PC-3 (cell line): ENCODE measurements at regions not wholly inside any gene's neighbourhood (a gene's known extent, or its start where the extent isn't known, plus 50 kb on each side); places are given as distances from the start of the nearest gene placed in this dataset.

Experiments used
- ATAC-seq: fragments of 200-7000 bp; cut with Tn5 transposase; 2 replicates; pipeline ENCODE4 v1.9.1; 2020; ENCODE audit warnings: mild to moderate bottlenecking, moderate library complexity
- BruUV-seq: library from RNA; stranded (reverse); fragments of 400-500 nt; replicated peaks from 2 replicates; lab custom pipeline; 2021; lab: Mats Ljungman, UMichigan
- CTCF ChIA-PET: fragments of 300-600 bp; sonication (Branson Sonifier 250); formaldehyde crosslinking; loops from one replicate; lab custom pipeline; 2022; ENCODE audit warnings: antibody characterized with exemption; lab: Charles Lee
- POLR2A ChIA-PET: fragments of 300-600 bp; sonication (Branson Sonifier 250); formaldehyde crosslinking; loops from one replicate; lab custom pipeline; 2022; ENCODE audit warnings: antibody characterized with exemption; ENCODE audit not compliant: unreplicated experiment; lab: Charles Lee
- DNase-seq: peaks from one replicate; pipeline ENCODE4 v3.0.0-alpha.2; 2015
- H2AFZ ChIP-seq: fragments of 300-600 bp; sonication (generic); 2 replicates; pipeline ENCODE4 v1.6.0; 2016; ENCODE audit warnings: antibody characterized with exemption, low read length
- H3F3A ChIP-seq: fragments of 300-600 bp; sonication (generic); one replicate; pipeline ENCODE4 v1.6.0; 2017; ENCODE audit warnings: antibody characterized with exemption, low read length, control low read depth, mild to moderate bottlenecking; ENCODE audit not compliant: unreplicated experiment
- H3K27ac ChIP-seq: fragments of 300-600 bp; sonication (generic); 2 replicates; pipeline ENCODE4 v1.5.1; 2016; ENCODE audit warnings: mild to moderate bottlenecking, low read length
- H3K27me3 ChIP-seq: fragments of 300-600 bp; sonication (generic); 2 replicates; pipeline ENCODE4 v1.6.1; 2016; ENCODE audit warnings: low read length, mixed read lengths
- H3K36me3 ChIP-seq: fragments of 300-600 bp; sonication (generic); 2 replicates; pipeline ENCODE4 v1.6.1; 2016; ENCODE audit warnings: low read depth, mixed run types, low read length, mixed read lengths
- H3K4me1 ChIP-seq: fragments of 300-600 bp; sonication (generic); 2 replicates; pipeline ENCODE4 v1.5.1; 2016; ENCODE audit warnings: low read length; ENCODE audit not compliant: insufficient read depth
- H3K4me2 ChIP-seq: fragments of 300-600 bp; sonication (generic); 2 replicates; pipeline ENCODE4 v1.6.0; 2016; ENCODE audit warnings: low read length
- H3K4me3 ChIP-seq: fragments of 300-600 bp; sonication (generic); 2 replicates; pipeline ENCODE4 v1.5.1; 2016; ENCODE audit warnings: mild to moderate bottlenecking, low read length, mixed read lengths
- H3K79me2 ChIP-seq: fragments of 300-600 bp; sonication (generic); 2 replicates; pipeline ENCODE4 v1.6.1; 2017; ENCODE audit warnings: low read length, mixed read lengths
- H3K9ac ChIP-seq: fragments of 300-600 bp; sonication (generic); 2 replicates; pipeline ENCODE4 v1.6.0; 2016; ENCODE audit warnings: mild to moderate bottlenecking, low read length
- H3K9me2 ChIP-seq: fragments of 300-600 bp; sonication (generic); replicated peaks from 2 replicates; pipeline ENCODE4 v1.6.1; 2016; ENCODE audit warnings: mixed run types, low read length, mixed read lengths
- H3K9me3 ChIP-seq: fragments of 300-600 bp; sonication (generic); 2 replicates; pipeline ENCODE4 v1.6.1; 2016; ENCODE audit warnings: low read length, mixed read lengths
- H4K20me1 ChIP-seq: fragments of 300-600 bp; sonication (generic); 2 replicates; pipeline ENCODE4 v1.6.1; 2016; ENCODE audit warnings: low read length, mixed read lengths
- CTCF ChIP-seq: fragments of 300-600 bp; sonication (generic); conservative IDR thresholded peaks from 2 replicates; pipeline ENCODE4 v1.5.1; 2017; ENCODE audit warnings: antibody characterized with exemption, low read depth, mild to moderate bottlenecking, low read length
- EZH2 ChIP-seq: fragments of 300-600 bp; sonication (generic); IDR thresholded peaks from one replicate; pipeline ENCODE4 v1.6.1; 2017; ENCODE audit warnings: antibody characterized with exemption, mild to moderate bottlenecking, low read length; ENCODE audit not compliant: unreplicated experiment
- EZH2phosphoT487 ChIP-seq: fragments of 300-600 bp; sonication (generic); IDR thresholded peaks from 2 replicates; pipeline ENCODE4 v1.6.1; 2018; ENCODE audit warnings: mild to moderate bottlenecking, antibody characterized with exemption, low read length, borderline replicate concordance
- intact Hi-C: fragments of 100-400 bp; cut with micrococcal nuclease; formaldehyde crosslinking; loops from 2 replicates; pipeline ENCODE4 v1.9.0; 2023

GRCh38 chr5:109965634-109966033 is 275.9 kb downstream of the MAN2A1 start:
- H3K9me2 ChIP-seq = no peaks in the 10 kb centered on the region
- H3K4me2 ChIP-seq = no peak overlapping the region
- DNase-seq = no peak
- no peaks in the 10 kb centered on the region for H4K20me1 ChIP-seq
- intact Hi-C loops = no loop called here
- H3K9ac ChIP-seq = no peak overlapping the region
- H3K27me3 ChIP-seq = no peaks in the 10 kb centered on the region
- no peak for ATAC-seq
- no peaks in the 10 kb centered on the region for H3F3A ChIP-seq
- no TSS peak for BruUV-seq
- ChIA-PET POLR2A (no interaction called here), CTCF (no interaction called here)
- H3K4me1 ChIP-seq = no peaks in the 10 kb centered on the region
- no peak overlapping the region for H3K27ac ChIP-seq
- H3K36me3 ChIP-seq = no peaks in the 10 kb centered on the region
- TF ChIP-seq EZH2phosphoT487 (no peak), EZH2 (no peak), CTCF (no peak)
- H3K9me3 ChIP-seq = no peaks in the 10 kb centered on the region
- H3K79me2 ChIP-seq = no peaks in the 10 kb centered on the region
- no peak overlapping the region for H3K4me3 ChIP-seq
- no peak overlapping the region for H2AFZ ChIP-seq

DNA sequence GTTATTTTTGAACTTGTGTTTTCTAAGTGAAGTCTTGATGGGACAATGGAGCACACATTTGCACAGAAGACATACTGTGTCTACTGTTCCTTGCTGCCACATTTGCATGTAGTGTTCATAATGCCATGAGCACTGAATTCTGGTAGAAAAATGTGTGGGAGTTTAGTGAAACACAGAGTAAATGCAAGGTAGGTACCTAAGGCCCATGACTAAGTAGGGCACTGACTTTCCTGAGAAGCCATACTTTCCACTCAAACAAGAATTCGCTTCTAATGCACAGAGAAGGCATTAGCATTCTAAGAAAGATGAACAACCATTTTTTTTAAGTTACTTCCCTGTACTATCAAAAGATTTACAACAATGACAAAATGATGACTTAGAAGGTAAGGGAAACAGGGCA is 282.2 kb downstream of the MAN2A1 start:
- ChIA-PET CTCF (no interaction called here), POLR2A (no interaction called here)
- BruUV-seq = no TSS peak
- no peak for ATAC-seq
- no peak for DNase-seq
- no peak overlapping the region for H3K27ac ChIP-seq
- no peak overlapping the region for H2AFZ ChIP-seq
- no peaks in the 10 kb centered on the region for H3K4me1 ChIP-seq
- no peaks in the 10 kb centered on the region for H3K36me3 ChIP-seq
- no peaks in the 10 kb centered on the region for H4K20me1 ChIP-seq
- H3F3A ChIP-seq = no peaks in the 10 kb centered on the region
- H3K9me2 ChIP-seq = no peaks in the 10 kb centered on the region
- intact Hi-C loops = no loop called here
- no peak overlapping the region for H3K4me3 ChIP-seq
- no peaks in the 10 kb centered on the region for H3K27me3 ChIP-seq
- H3K4me2 ChIP-seq = no peak overlapping the region
- no peaks in the 10 kb centered on the region for H3K9me3 ChIP-seq
- H3K79me2 ChIP-seq = no peaks in the 10 kb centered on the region
- TF ChIP-seq EZH2phosphoT487 (no peak), EZH2 (no peak), CTCF (no peak)
- no peak overlapping the region for H3K9ac ChIP-seq

- TF ChIP-seq CTCF (no peak), EZH2phosphoT487 (no peak), EZH2 (no peak)
- Histone ChIP-seq H3K4me2 (no peak overlapping the region), H4K20me1 (no peaks in the 10 kb centered on the region), H3K36me3 (no peaks in the 10 kb centered on the region), H3K9me2 (no peaks in the 10 kb centered on the region), H3K27ac (no peak overlapping the region), H3K9me3 (no peaks in the 10 kb centered on the region), H2AFZ (no peak overlapping the region), H3K4me3 (no peak overlapping the region), H3F3A (no peaks in the 10 kb centered on the region), H3K4me1 (peaks cover 13% of the 10 kb centered on the region), H3K9ac (no peak overlapping the region), H3K79me2 (no peaks in the 10 kb centered on the region), H3K27me3 (no peaks in the 10 kb centered on the region)
- CTCF ChIA-PET = no interaction called here
- POLR2A ChIA-PET = no interaction called here
- peak; percentile 25 for DNase-seq
- intact Hi-C loops = loop anchor here (2.0 kb wide), 1 partner anchor 19 kb away; no protein-coding TSS in a partner anchor
- BruUV-seq = no TSS peak
- peak; percentile 84 for ATAC-seq
These were observed 292.3 kb downstream of the MAN2A1 start for GRCh38 chr5:109981979-109982378.
